GM19023 (cell line): ENCODE measurements at regions not wholly inside any gene's neighbourhood (a gene's known extent, or its start where the extent isn't known, plus 50 kb on each side); places are given as distances from the start of the nearest gene placed in this dataset.

Experiments
- ATAC-seq: cut with Tn5 transposase; IDR thresholded peaks from one replicate; pipeline ENCODE4 v1.9.1; 2021; ENCODE audit warnings: mild to moderate bottlenecking, moderate library complexity; ENCODE audit not compliant: unreplicated experiment

DNA sequence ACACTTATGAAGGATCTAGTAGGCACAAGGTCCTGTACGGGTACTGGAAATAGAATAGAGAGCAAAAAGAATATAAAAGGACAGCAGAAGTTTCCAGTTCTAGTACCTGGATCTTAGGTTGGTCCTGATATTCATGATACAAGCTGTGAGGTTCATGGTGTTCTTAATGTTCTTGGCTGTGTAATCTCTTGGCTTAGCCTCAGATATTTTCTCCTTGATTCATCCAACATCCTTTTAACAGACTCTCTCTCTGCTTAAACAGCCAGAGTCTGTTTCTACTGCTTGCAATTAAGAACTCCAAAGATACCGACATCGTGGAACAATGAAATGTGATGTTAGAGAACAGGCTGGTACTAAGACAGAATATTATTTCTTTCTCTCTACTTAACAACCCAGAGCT lies 49.9 kb downstream of the CNTN3 start:
- no peak for ATAC-seq

DNA sequence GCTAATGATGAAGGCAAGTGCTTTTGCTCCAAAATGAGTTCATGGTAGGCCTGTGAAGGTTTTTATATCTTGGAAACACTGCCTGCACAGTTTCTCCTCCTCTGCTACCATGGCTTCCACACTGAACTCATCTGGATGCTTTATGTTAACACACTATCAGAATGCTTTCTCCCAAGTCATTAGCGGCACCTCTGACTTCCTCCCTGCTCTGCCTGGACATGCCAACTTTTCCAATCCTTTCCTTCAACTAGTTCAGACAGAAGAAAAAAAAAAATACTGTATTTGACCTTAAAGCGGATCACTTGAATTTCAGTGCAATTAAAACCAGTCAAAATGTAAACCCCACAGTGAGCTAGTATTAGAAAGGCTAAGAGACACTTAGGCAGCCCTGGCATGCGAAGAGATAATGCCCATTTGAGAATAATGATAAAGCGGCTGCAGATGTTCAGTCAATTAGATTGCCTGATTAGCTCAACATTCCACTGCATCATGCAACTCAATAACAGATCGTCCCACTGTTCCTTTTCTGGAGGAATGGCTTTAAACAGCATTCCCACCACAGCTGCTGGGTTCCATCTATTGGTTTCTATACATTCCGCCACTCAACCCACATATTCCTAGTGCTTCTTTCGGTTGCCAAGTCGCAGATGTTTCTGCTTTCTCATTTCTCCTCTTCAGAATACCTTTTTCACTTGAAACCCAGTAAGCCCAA lies 51.7 kb downstream of the CNTN3 start:
- ATAC-seq, result no peak

DNA sequence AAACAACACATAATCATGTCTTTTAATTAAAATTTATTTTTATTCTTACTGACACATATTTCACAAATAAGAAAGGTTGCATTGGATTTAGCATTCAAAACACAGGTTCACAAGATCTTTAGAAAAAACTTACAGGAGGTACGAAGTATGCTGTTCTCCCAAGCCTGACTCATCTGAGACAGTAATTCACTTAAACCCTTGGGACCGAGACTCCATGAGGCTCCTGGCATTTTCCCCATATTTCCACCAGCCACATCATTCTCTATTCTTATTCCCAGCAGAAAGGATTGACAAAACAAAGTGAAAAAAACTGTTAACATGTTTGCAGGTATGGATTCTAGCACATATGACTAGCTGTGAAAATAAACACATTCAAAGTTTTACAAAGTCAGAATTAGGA lies 52.6 kb downstream of the CNTN3 start:
- ATAC-seq, result no peak

DNA sequence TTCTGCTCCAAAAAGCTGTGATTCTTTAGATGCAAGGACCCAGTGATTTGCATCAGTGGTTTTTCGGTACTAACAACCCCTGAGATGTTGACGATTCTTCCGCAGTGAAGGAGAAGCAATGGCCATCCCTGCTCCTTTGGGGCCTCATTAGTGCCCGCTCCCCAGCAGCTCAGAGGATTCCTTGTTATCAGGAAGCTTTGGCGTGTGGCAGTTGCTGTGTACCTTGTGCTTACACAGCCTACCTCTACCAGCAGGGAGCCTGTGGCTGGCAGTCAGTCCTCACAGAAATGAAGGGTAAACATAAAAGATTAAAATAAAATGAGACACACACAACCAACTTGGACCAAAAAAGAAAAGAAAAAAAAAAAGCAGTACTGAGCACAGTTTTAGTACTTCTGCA lies 55.2 kb downstream of the CNTN3 start:
- no peak for ATAC-seq

DNA sequence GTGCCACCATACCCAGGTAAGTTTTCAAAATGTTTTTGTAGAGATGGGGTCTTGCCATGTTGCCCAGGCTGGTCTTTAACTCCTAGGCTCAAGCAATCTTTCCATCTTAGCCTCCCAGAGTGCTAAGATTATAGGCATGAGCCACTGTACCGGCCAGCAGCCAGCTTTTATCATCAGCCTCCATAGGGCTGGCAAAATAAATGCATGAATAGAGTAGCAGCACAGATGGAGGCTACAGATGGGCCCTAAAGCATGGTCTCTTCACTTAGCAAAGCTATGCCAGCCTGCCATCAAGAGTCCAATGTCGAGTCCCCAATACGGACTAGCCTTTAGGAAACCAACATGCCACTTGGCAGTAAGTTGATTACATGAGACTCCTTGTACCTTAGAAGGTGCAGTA lies 63.8 kb downstream of the CNTN3 start:
- ATAC-seq, result no peak

DNA sequence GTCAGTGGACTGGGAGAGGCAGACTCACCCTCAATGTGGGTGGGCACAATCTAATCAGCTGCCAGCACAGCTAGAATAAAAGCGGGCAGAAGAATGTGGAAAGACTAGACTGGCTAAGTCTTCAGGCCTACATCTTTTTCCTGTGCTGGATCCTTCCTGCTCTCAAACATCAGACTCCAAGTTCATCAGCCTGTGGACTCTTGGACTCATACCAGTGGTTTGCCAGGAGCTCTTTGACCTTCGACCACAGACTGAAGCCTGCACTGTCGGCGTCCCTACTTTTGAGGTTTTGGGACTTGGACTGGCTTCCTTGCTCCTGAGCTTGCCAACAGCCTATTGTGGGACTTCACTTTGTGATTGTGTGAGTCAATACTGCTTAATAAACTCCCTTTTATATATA lies 68.0 kb downstream of the CNTN3 start:
- no peak for ATAC-seq

DNA sequence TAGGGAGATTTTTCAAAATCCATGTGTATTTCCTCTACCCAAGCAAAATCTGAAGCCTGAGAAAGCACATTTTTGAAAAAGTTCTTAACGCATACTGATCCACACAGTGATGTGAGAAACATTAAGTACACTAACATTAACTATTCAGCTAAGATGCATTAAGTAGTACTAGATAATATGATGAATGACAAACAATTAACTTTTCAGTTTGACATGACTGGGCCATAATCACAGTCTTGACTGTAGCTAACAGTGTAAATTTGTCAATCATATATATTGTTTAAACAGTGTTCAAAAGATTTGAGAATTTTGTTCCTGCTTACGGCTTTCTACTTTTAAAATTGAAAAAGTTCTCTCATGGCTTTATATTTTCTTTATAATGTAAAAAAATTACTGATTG lies 72.0 kb downstream of the CNTN3 start:
- ATAC-seq, result no peak

- no peak for ATAC-seq
Observed at GRCh38 chr3:74539876-74540275, 74.6 kb downstream of the CNTN3 start.

DNA sequence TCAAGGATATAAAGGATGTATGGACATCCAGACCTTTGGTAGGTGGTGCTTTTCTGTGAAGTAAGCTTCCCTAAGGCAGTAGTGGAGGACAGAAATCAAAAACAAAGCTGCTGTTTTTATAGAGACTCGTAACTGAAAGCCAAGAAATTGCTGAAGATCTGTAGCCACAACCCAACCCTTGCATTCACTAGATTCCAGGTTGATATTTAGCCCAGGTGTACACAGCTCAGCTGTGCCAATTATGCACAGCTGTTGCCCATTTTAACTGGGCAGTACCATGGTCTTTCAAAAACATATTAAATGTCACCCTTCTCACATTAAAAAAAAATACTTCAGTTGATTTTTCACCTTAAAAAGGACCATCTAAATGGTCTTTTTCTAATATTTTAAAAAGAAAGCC lies 75.8 kb downstream of the CNTN3 start:
- no peak for ATAC-seq

DNA sequence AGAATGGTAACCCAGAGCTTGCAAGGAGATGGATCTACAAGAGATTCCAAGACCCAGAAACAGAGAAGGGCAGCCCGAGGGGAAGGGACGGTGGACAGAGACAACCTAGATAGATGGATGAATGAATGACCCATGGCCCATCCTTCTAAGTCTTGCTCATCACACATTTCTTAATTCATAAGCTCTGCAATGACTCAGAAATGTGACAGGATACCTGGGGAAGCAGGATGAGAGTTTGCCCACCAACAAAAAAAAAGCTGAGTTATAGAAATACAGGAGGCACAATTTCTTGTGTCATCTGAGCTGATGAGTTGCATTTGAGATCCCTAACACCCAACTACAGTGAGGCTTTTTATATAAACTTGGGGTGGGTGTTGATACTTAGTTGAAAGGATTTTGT lies 76.6 kb downstream of the CNTN3 start:
- no peak for ATAC-seq

GRCh38 chr3:74537164-74537563 lies 77.3 kb downstream of the CNTN3 start:
- ATAC-seq, result no peak

- ATAC-seq, result no peak
Observed at GRCh38 chr3:74535281-74535680, 79.2 kb downstream of the CNTN3 start.

GRCh38 chr3:74534611-74535010 lies 79.8 kb downstream of the CNTN3 start:
- no peak for ATAC-seq

DNA sequence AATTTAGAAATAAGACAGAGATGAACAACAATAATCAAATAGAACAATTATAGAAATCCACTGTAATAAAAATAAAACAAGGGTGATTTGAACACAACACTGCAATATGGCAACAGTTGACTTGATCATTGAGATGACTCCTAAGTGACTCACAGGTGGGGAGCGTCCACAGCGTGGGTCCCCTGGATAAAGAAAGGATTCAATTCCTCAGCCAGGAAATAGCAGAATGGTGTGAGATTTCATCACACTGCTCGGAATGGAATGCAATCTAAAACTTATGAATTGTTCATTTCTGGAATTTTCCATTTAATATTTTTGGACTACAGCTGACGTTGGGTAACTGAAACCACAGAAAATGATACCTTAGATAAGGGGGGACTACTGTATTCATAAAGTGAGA lies 82.0 kb downstream of the CNTN3 start:
- no peak for ATAC-seq

GRCh38 chr3:74531491-74531890 lies 83.0 kb downstream of the CNTN3 start:
- ATAC-seq, result no peak

DNA sequence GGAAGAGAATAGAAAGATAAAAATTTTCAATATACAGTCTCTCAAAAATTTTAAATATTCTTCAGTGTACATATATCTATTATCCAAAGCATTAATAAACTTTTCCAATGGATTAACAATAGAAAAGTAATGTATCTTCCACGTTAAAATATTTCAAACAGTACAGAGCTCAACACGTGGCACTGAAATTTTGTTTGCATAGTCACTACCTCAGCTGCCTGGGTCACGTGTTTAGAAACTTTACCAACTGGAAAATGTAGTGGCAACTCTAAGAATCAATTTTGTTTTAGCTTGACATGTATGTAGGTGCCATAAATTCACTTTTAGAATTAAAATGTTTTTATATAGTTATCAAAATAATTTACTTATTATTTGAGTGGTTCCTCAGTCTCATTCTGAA lies 85.3 kb downstream of the CNTN3 start:
- no peak for ATAC-seq

DNA sequence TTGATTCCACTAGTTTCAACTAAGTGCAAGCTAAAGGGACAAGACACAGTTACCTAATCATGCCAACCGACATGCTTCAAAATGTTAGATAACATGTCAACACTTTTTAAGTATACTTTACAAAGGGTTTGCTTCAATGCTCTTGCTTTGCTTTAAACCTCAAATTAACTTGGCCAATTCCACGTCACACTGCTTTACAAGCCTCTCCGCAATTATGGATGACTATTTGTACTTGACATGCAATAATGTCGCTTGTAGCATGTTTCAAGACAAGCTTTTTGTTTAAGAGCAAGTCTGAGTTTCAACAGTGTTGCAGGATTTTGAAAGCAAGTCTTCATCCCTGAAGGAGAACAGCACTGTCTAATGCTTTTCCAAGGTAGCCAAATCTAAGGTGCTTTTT lies 86.9 kb downstream of the CNTN3 start:
- ATAC-seq, result no peak

GRCh38 chr3:74523811-74524210 lies 90.6 kb downstream of the CNTN3 start:
- no peak for ATAC-seq

DNA sequence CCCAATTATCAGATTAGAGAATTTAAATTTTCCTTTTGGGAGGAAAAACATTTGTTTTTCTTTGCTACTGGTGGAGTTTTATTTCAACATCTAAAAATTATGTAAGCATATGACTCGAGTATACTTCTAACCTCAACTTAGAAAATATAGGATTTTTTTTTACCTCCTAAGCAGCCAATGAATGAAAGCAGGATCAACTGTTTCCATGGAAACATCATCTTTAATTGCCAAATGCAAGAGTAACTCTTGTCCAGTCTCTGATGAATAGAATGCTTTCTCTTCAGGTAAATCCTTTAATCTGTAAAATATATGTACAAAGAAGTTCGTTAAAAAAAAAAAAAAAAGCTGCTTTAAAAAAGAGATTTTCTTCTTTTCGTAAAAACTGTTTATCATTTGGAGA lies 93.6 kb downstream of the CNTN3 start:
- ATAC-seq, result no peak

DNA sequence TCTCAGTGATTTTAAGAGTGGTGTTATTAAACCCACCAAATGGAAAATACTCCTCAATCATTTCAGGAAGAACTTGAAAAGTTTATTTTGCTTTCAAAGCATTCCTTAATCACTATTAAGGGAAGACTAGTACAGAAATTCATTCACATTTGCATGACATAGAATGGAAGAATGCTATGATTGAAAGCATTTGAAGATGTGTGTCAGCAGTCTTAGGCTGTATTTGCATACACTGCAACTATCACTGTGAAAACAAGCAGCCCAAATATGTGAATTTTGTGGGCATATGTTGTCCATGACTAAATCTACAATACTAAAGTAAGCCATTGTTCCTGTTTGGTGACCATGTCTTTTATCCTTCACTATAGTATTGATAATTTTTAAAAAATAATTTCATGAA lies 95.8 kb downstream of the CNTN3 start:
- ATAC-seq, result no peak

DNA sequence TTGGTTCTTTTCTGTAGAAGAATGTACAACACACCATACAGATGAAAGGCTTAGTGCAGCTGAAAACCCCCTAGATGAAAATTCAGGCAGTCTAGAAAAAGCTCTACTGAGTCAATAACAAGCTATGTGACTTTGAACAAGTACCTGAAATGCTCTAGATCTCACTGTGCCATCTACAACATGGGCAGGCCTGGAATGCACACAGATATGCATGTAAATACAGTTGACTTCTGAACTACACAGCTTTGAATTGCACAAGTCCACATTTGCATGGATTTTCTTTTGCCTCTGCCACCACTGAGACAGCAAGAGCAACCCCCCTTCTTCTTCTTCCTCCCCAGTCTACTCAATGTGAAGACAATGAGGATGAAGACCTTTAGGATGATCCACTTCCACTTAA lies 98.4 kb downstream of the CNTN3 start:
- no peak for ATAC-seq

DNA sequence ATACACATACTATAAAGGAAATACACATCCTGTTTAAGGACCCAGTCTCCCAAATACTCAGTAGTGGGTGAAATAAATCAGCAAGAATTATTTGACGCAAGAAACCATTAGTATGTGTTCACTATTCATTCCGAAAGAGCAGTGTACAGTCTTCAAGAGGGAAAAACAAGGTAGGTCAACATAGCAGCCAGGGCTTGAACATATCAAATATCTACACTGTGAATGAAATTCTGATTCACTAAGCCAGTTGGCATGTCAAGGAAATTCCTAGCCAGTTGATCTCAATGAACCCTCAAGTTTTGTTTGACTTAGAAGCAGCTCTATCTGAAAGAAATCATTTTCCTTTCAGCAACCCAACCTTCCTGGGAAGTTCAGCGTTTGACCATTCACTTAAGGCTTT lies 99.0 kb downstream of the CNTN3 start:
- ATAC-seq, result no peak

GRCh38 chr3:74511078-74511477 lies 103.4 kb downstream of the CNTN3 start:
- ATAC-seq, result no peak
